A673 (cell line): ENCODE measurements at regions not wholly inside any gene's neighbourhood (a gene's known extent, or its start where the extent isn't known, plus 50 kb on each side); places are given as distances from the start of the nearest gene placed in this dataset.

Source experiments
- CTCF ChIP-seq: fragments of 300-800, 200-600 bp; sonication (generic); conservative IDR thresholded peaks from 2 replicates; pipeline ENCODE4 v1.5.1; 2017; ENCODE audit warnings: low read depth, mild to moderate bottlenecking, antibody characterized with exemption, low read length, moderate library complexity, mixed read lengths
- EZH2 ChIP-seq: fragments of 200-600 bp; sonication (generic); IDR thresholded peaks from 2 replicates; pipeline ENCODE4 v1.6.1; 2017; ENCODE audit warnings: borderline replicate concordance, low read depth, mild to moderate bottlenecking, mixed read lengths, antibody characterized with exemption, low read length; ENCODE audit not compliant: poor library complexity, severe bottlenecking

DNA sequence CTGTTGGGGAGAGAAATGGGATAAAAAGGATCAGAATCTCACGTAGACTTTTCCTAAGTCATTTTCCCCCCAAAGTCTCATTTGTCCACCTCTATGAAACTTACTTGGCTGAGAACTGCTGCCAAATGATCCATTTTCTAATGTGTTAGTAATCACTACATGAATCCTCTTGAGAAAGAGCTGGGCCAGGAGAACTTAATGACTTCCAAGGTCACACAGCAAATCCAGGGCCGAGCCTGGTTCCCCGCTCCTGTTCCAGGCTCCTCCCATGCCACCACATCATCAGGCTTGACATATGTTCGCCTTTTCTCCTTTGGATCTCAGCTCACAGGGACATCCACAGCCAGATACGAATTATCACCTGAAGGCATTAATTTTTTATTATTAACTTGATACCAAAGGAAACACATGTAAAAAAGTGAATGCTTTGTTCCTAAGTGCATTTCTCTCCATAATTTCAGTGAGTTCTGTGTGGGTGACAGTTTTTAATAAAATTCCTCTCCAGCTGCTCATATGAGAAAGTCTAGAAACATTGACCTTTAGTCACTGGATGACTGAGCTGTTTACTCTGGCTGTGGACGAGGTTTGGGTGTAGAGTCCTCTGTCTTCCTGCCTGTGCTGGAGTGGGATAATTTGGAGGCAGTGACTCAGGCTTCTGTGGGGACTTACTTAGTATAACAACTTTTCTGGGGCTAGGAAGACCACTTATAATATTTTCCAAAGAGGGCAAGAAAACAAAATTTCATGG, 276.3 kb downstream of the PAX1 start:
- no peak for TF ChIP-seq CTCF
- TF ChIP-seq EZH2, result no peak
